Naive thymus-derived CD4-positive, alpha-beta T cell (primary cell): ENCODE measurements at regions not wholly inside any gene's neighbourhood (a gene's known extent, or its start where the extent isn't known, plus 50 kb on each side); places are given as distances from the start of the nearest gene placed in this dataset.

Experiments
- ATAC-seq: fragments of 150-1000 bp; cut with Tn5 transposase; 2 replicates; pipeline ENCODE4 v1.10.0; 2021; ENCODE audit warnings: mild to moderate bottlenecking, moderate library complexity
- CTCF ChIA-PET: fragments of 350-600 bp; sonication (Branson Sonifier 250); formaldehyde crosslinking; loops from one replicate; lab custom pipeline; 2021; ENCODE audit warnings: antibody characterized with exemption; lab: Charles Lee
- POLR2A ChIA-PET: fragments of 350-600 bp; sonication (Branson Sonifier 250); formaldehyde crosslinking; loops from one replicate; lab custom pipeline; 2021; ENCODE audit warnings: antibody characterized with exemption, inconsistent platforms; lab: Charles Lee
- DNase-seq, 9 donors: peaks; one replicate each; pipeline versions ENCODE4 v3.0.0 to v3.0.0-alpha.2; 2020 to 2022; ENCODE audit warnings: mixed read lengths in 1 of 9
- H3K27ac ChIP-seq: one replicate; pipeline ENCODE4 v1.7.0; 2013; ENCODE audit warnings: mild to moderate bottlenecking, low read depth, low read length, moderate library complexity
- H3K27me3 ChIP-seq, 2 donors: one replicate each; pipeline ENCODE4 v1.7.0; 2013; ENCODE audit warnings: low read length in 2 of 2, mild to moderate bottlenecking in 2 of 2, moderate library complexity in 2 of 2; ENCODE audit not compliant: control insufficient read depth in 2 of 2, insufficient read depth in 2 of 2
- H3K36me3 ChIP-seq, 3 experiments: 1 replicate in 2 of 3; 2 replicates in 1 of 3; pipeline ENCODE4 v1.7.0; 2013; ENCODE audit warnings: low read length in 3 of 3, mild to moderate bottlenecking in 3 of 3, moderate library complexity in 1 of 3; ENCODE audit not compliant: insufficient read depth in 3 of 3, control insufficient read depth in 2 of 3
- H3K4me1 ChIP-seq, 2 donors: one replicate each; pipeline ENCODE4 v1.7.0; 2013; ENCODE audit warnings: low read length in 2 of 2, mild to moderate bottlenecking in 2 of 2, moderate library complexity in 1 of 2; ENCODE audit not compliant: control insufficient read depth in 2 of 2, insufficient read depth in 2 of 2
- H3K4me3 ChIP-seq: 2 replicates; pipeline ENCODE4 v1.7.0; 2013; ENCODE audit warnings: mild to moderate bottlenecking, low read length
- H3K9me3 ChIP-seq, 3 experiments: 1 replicate in 2 of 3; 2 replicates in 1 of 3; pipeline ENCODE4 v1.7.0; 2013; ENCODE audit warnings: low read length in 3 of 3; ENCODE audit not compliant: control insufficient read depth in 2 of 3
- H3K27ac Mint-ChIP-seq, 9 donors: one replicate each; pipeline ENCODE4 v1.8.0; 2020 to 2022; ENCODE audit warnings: mixed read lengths in 9 of 9, mild to moderate bottlenecking in 8 of 9, moderate library complexity in 5 of 9, inconsistent platforms in 2 of 9
- H3K27me3 Mint-ChIP-seq, 5 donors: one replicate each; pipeline ENCODE4 v1.8.0; 2021 to 2022; ENCODE audit warnings: mixed read lengths in 5 of 5, mild to moderate bottlenecking in 1 of 5
- H3K36me3 Mint-ChIP-seq, 5 donors: one replicate each; pipeline ENCODE4 v1.8.0; 2020 to 2022; ENCODE audit warnings: mixed read lengths in 5 of 5, mild to moderate bottlenecking in 3 of 5, inconsistent platforms in 1 of 5
- H3K4me1 Mint-ChIP-seq, 7 donors: one replicate each; pipeline ENCODE4 v1.8.0; 2020 to 2022; ENCODE audit warnings: mixed read lengths in 7 of 7, mild to moderate bottlenecking in 3 of 7, inconsistent platforms in 1 of 7
- H3K4me3 Mint-ChIP-seq, 10 donors: one replicate each; pipeline ENCODE4 v1.8.0; 2020 to 2022; ENCODE audit warnings: mild to moderate bottlenecking in 10 of 10, mixed read lengths in 10 of 10, moderate library complexity in 6 of 10, inconsistent platforms in 2 of 10
- H3K9me3 Mint-ChIP-seq, 11 donors: one replicate each; pipeline ENCODE4 v1.8.0; 2020 to 2022; ENCODE audit warnings: mixed read lengths in 11 of 11, mild to moderate bottlenecking in 4 of 11, inconsistent platforms in 1 of 11, moderate library complexity in 1 of 11
- intact Hi-C, 2 donors: fragments of 100-400 bp; cut with micrococcal nuclease; formaldehyde crosslinking; loops; one replicate each; pipeline ENCODE4 v1.15.1; 2023

- Histone ChIP-seq H3K36me3 (no peaks in the 10 kb centered on the region), H3K27me3 (no peaks in the 10 kb centered on the region), H3K9me3 (no peaks in the 10 kb centered on the region), H3K4me3 (no peak overlapping the region), H3K27ac (no peak overlapping the region), H3K4me1 (no peaks in the 10 kb centered on the region)
- ChIA-PET CTCF (no interaction called here), POLR2A (no interaction called here)
- ATAC-seq (no peak), DNase-seq (no peak)
- intact Hi-C loops = no loop called here
- no peak overlapping the region for H3K27ac Mint-ChIP-seq
- no peak overlapping the region for H3K4me3 Mint-ChIP-seq
- peaks cover 0 to 5% (median 0%) of the 10 kb centered on the region in 11 donors for H3K9me3 Mint-ChIP-seq
- no peaks in the 10 kb centered on the region for H3K4me1 Mint-ChIP-seq
- no peaks in the 10 kb centered on the region for H3K27me3 Mint-ChIP-seq
- no peaks in the 10 kb centered on the region for H3K36me3 Mint-ChIP-seq
These were observed 95.0 kb upstream of the PRR16 start for GRCh38 chr5:120368923-120369715.

- Histone ChIP-seq H3K36me3 (no peaks in the 10 kb centered on the region), H3K4me1 (no peaks in the 10 kb centered on the region), H3K9me3 (no peaks in the 10 kb centered on the region), H3K27me3 (no peaks in the 10 kb centered on the region), H3K4me3 (no peak overlapping the region), H3K27ac (no peak overlapping the region)
- DNase-seq (no peak), ATAC-seq (no peak)
- Mint-ChIP-seq H3K4me1 (no peaks in the 10 kb centered on the region), H3K9me3 (peaks cover 0 to 11% (median 5%) of the 10 kb centered on the region in 11 donors), H3K4me3 (no peak overlapping the region), H3K27me3 (no peaks in the 10 kb centered on the region), H3K27ac (no peak overlapping the region), H3K36me3 (no peaks in the 10 kb centered on the region)
- intact Hi-C loops = no loop called here
- CTCF ChIA-PET = no interaction called here
- POLR2A ChIA-PET = no interaction called here
These were observed 91.2 kb upstream of the PRR16 start for GRCh38 chr5:120372899-120373298.

- intact Hi-C loops = no loop called here
- DNase-seq (no peak), ATAC-seq (no peak)
- H3K36me3 Mint-ChIP-seq = no peaks in the 10 kb centered on the region
- no peak overlapping the region for H3K27ac Mint-ChIP-seq
- H3K9me3 ChIP-seq = peaks cover 0 to 4% (median 0%) of the 10 kb centered on the region in 3 experiments
- H3K27me3 ChIP-seq = no peaks in the 10 kb centered on the region
- H3K36me3 ChIP-seq = no peaks in the 10 kb centered on the region
- no peaks in the 10 kb centered on the region for H3K27me3 Mint-ChIP-seq
- no peak overlapping the region for H3K27ac ChIP-seq
- H3K4me3 ChIP-seq = no peak overlapping the region
- no peaks in the 10 kb centered on the region for H3K4me1 Mint-ChIP-seq
- H3K4me3 Mint-ChIP-seq = no peak overlapping the region
- ChIA-PET CTCF (no interaction called here), POLR2A (no interaction called here)
- peaks cover 2 to 16% (median 9%) of the 10 kb centered on the region in 11 donors for H3K9me3 Mint-ChIP-seq
- H3K4me1 ChIP-seq = no peaks in the 10 kb centered on the region
These were observed 88.9 kb upstream of the PRR16 start for GRCh38 chr5:120375248-120375647.

GRCh38 chr5:120380644-120381043 is 83.5 kb upstream of the PRR16 start:
- Mint-ChIP-seq H3K27ac (no peak overlapping the region), H3K4me3 (no peak overlapping the region), H3K27me3 (no peaks in the 10 kb centered on the region), H3K4me1 (no peaks in the 10 kb centered on the region), H3K9me3 (peaks cover 2 to 25% (median 15%) of the 10 kb centered on the region in 11 donors), H3K36me3 (no peaks in the 10 kb centered on the region)
- DNase-seq = no peak
- Histone ChIP-seq H3K36me3 (no peaks in the 10 kb centered on the region), H3K4me1 (no peaks in the 10 kb centered on the region), H3K4me3 (no peak overlapping the region), H3K27ac (no peak overlapping the region), H3K27me3 (no peaks in the 10 kb centered on the region), H3K9me3 (peaks cover 0 to 4% (median 0%) of the 10 kb centered on the region in 3 experiments)
- ChIA-PET CTCF (no interaction called here), POLR2A (no interaction called here)
- intact Hi-C loops = no loop called here
- no peak for ATAC-seq

GRCh38 chr5:120382833-120383232 is 81.3 kb upstream of the PRR16 start:
- Histone ChIP-seq H3K9me3 (peaks cover 0 to 4% (median 0%) of the 10 kb centered on the region in 3 experiments), H3K4me1 (no peaks in the 10 kb centered on the region), H3K4me3 (no peak overlapping the region), H3K27ac (no peak overlapping the region), H3K27me3 (no peaks in the 10 kb centered on the region), H3K36me3 (no peaks in the 10 kb centered on the region)
- Mint-ChIP-seq H3K36me3 (no peaks in the 10 kb centered on the region), H3K4me1 (peaks cover 0 to 7% (median 0%) of the 10 kb centered on the region in 7 donors), H3K9me3 (peaks cover 2 to 21% (median 8%) of the 10 kb centered on the region in 11 donors), H3K4me3 (no peak overlapping the region), H3K27ac (no peak overlapping the region), H3K27me3 (no peaks in the 10 kb centered on the region)
- ChIA-PET CTCF (no interaction called here), POLR2A (no interaction called here)
- intact Hi-C loops = no loop called here
- ATAC-seq (no peak), DNase-seq (no peak)

GRCh38 chr5:120386981-120387380 is 77.1 kb upstream of the PRR16 start:
- intact Hi-C loops = no loop called here
- POLR2A ChIA-PET = no interaction called here
- H3K9me3 Mint-ChIP-seq = peaks cover 0 to 9% (median 0%) of the 10 kb centered on the region in 11 donors
- H3K4me3 ChIP-seq = no peak overlapping the region
- peaks cover 0 to 2% (median 0%) of the 10 kb centered on the region in 5 donors for H3K36me3 Mint-ChIP-seq
- no peak for DNase-seq
- ATAC-seq = no peak
- H3K9me3 ChIP-seq = no peaks in the 10 kb centered on the region
- no peak overlapping the region for H3K27ac Mint-ChIP-seq
- CTCF ChIA-PET = no interaction called here
- H3K4me3 Mint-ChIP-seq = no peak overlapping the region
- no peaks in the 10 kb centered on the region for H3K27me3 Mint-ChIP-seq
- H3K27ac ChIP-seq = no peak overlapping the region
- no peaks in the 10 kb centered on the region for H3K4me1 ChIP-seq
- no peaks in the 10 kb centered on the region for H3K36me3 ChIP-seq
- peaks cover 0 to 16% (median 0%) of the 10 kb centered on the region in 7 donors for H3K4me1 Mint-ChIP-seq
- no peaks in the 10 kb centered on the region for H3K27me3 ChIP-seq
